ENCODE measurements at regions not wholly inside any gene's neighbourhood (a gene's known extent, or its start where the extent isn't known, plus 50 kb on each side); places are given as distances from the start of the nearest gene placed in this dataset.

- TF ChIP-seq CTCF (IDR thresholded peaks at IDR 0.05; ENCODE audit: borderline replicate concordance, extremely low read depth, low read length, poor library complexity, severe bottlenecking) (no peak), EZH2 (IDR thresholded peaks at IDR 0.05; ENCODE audit: borderline replicate concordance, low read depth, low read length, severe bottlenecking) (no peak)
These were observed 141.6 kb upstream of the IVNS1ABP start for GRCh38 chr1:185458670-185459069.
